ENCODE measurements at regions not wholly inside any gene's neighbourhood (a gene's known extent, or its start where the extent isn't known, plus 50 kb on each side); places are given as distances from the start of the nearest gene placed in this dataset.

GRCh38 chr7:51636503-51636902 is 319.9 kb upstream of the COBL start:
- TF ChIP-seq CTCF (IDR thresholded peaks at IDR 0.05) (no peak), POLR2A (IDR thresholded peaks at IDR 0.05) (no peak)

All from right lobe of liver (tissue), 4 donors.